ENCODE measurements at regions not wholly inside any gene's neighbourhood (a gene's known extent, or its start where the extent isn't known, plus 50 kb on each side); places are given as distances from the start of the nearest gene placed in this dataset.

DNA sequence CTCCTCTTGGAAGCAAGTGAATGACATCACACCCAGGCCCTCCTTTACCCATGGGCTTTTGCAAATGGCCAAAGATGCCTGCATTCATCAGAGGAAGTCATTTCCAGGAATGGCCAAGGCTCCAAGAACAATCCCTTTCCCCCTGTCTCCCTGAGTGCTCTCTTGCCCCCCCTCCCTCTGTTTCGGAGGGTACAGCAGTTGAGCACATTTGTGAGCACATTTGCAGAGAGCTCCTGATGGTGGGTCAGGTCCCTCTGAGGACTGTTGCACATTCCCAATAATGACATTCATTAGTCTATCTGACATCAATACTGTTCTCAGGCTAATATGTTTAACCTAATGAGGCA, 113.4 kb downstream of the MATN1 start:
- Histone ChIP-seq H3K4me3 (ENCODE audit: low read depth, low read length) (no peak overlapping the region), H3K4me1 (ENCODE audit: control insufficient read depth, insufficient read depth, low read length, unreplicated experiment) (no peaks in the 10 kb centered on the region), H3K79me2 (ENCODE audit: control insufficient read depth, insufficient read depth, low read length, unreplicated experiment) (no peaks in the 10 kb centered on the region), H2AFZ (ENCODE audit: low read length, unreplicated experiment) (no peak overlapping the region), H3K27me3 (ENCODE audit: insufficient read depth, low read length) (peaks cover 10% of the 10 kb centered on the region; the same call in 1 of the 2 replicates), H3K36me3 (ENCODE audit: insufficient read depth, low read length) (no peaks in the 10 kb centered on the region), H3K27ac (ENCODE audit: low read depth, low read length) (no peak overlapping the region)

DNA sequence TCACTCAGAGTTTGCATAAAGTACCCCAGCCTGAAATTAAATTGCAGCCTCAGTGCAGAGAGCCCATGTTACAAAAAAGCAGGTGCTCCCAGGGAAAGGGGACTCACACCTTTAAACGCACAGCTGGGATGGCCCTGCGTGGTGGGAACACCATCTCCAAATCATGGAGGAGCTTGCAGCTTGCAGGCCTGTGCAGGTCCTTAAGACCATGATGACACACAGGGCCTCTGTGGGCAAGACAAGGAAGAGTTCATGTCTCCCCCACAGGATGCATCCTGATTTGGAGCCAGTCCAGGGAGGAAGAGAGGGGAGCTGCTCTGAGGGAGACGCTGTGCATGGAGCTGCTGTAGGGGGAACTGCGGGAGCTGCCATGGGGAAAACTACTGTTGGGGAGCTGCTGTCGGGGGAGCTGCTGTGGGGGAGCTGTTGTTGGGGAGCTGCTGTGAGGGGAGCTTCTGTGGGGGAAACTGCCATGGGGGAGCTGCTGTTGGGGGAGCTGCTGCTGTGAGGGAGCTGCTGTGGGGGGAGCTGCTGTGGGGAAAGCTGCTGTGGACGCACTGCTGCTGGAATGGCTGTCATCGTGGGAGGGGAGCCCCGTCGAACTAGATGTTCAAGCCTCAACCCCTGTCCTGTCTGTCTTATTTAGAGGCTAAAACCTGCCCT, 113.9 kb downstream of the MATN1 start:
- Histone ChIP-seq H3K4me1 (ENCODE audit: control insufficient read depth, insufficient read depth, low read length, unreplicated experiment) (no peaks in the 10 kb centered on the region), H3K4me3 (ENCODE audit: low read depth, low read length) (no peak overlapping the region), H3K79me2 (ENCODE audit: control insufficient read depth, insufficient read depth, low read length, unreplicated experiment) (no peaks in the 10 kb centered on the region), H3K27ac (ENCODE audit: low read depth, low read length) (no peak overlapping the region), H3K36me3 (ENCODE audit: insufficient read depth, low read length) (no peaks in the 10 kb centered on the region), H2AFZ (ENCODE audit: low read length, unreplicated experiment) (no peak overlapping the region), H3K27me3 (ENCODE audit: insufficient read depth, low read length) (peaks cover 10% of the 10 kb centered on the region; the same call in 1 of the 2 replicates)

GRCh38 chr1:30607723-30608122, 115.7 kb downstream of the MATN1 start:
- Histone ChIP-seq H3K4me1 (ENCODE audit: control insufficient read depth, insufficient read depth, low read length, unreplicated experiment) (no peaks in the 10 kb centered on the region), H3K27me3 (ENCODE audit: insufficient read depth, low read length) (peaks cover 10% of the 10 kb centered on the region; the same call in 1 of the 2 replicates), H3K36me3 (ENCODE audit: insufficient read depth, low read length) (no peaks in the 10 kb centered on the region), H2AFZ (ENCODE audit: low read length, unreplicated experiment) (no peak overlapping the region), H3K27ac (ENCODE audit: low read depth, low read length) (no peak overlapping the region), H3K79me2 (ENCODE audit: control insufficient read depth, insufficient read depth, low read length, unreplicated experiment) (no peaks in the 10 kb centered on the region), H3K4me3 (ENCODE audit: low read depth, low read length) (no peak overlapping the region)

DNA sequence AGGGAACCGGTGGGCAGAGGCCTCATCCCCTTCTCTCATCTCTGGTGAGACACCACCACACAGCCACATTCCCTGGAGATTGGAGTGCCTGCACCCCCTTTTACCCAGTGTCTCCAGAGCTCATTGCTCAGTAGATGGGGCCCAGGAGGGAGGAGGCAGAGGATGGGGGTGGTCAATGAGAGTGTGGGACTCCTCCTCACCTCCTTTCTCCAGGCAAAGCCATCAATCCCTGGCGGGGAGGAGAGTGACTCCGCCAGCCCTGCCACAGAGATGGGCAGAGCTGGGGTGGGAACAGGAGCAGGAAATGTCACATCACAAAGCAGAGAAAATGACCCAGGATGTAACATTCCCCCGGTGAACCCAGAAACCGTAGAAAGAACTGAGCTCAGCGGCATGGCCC, 117.2 kb downstream of the MATN1 start:
- Histone ChIP-seq H3K4me1 (ENCODE audit: control insufficient read depth, insufficient read depth, low read length, unreplicated experiment) (no peaks in the 10 kb centered on the region), H2AFZ (ENCODE audit: low read length, unreplicated experiment) (no peak overlapping the region), H3K79me2 (ENCODE audit: control insufficient read depth, insufficient read depth, low read length, unreplicated experiment) (no peaks in the 10 kb centered on the region), H3K27ac (ENCODE audit: low read depth, low read length) (no peak overlapping the region), H3K27me3 (ENCODE audit: insufficient read depth, low read length) (peaks cover 13% of the 10 kb centered on the region; the same call in 1 of the 2 replicates), H3K4me3 (ENCODE audit: low read depth, low read length) (no peak overlapping the region), H3K36me3 (ENCODE audit: insufficient read depth, low read length) (no peaks in the 10 kb centered on the region)

GRCh38 chr1:30605441-30605920, 117.9 kb downstream of the MATN1 start:
- H3K79me2 ChIP-seq (ENCODE audit: control insufficient read depth, insufficient read depth, low read length, unreplicated experiment), result no peaks in the 10 kb centered on the region
- no peaks in the 10 kb centered on the region for H3K4me1 ChIP-seq (ENCODE audit: control insufficient read depth, insufficient read depth, low read length, unreplicated experiment)
- peaks cover 13% of the 10 kb centered on the region; the same call in 1 of the 2 replicates for H3K27me3 ChIP-seq (ENCODE audit: insufficient read depth, low read length)

GRCh38 chr1:30604801-30605440, 118.5 kb downstream of the MATN1 start:
- peaks cover 11% of the 10 kb centered on the region; the same call in 1 of the 2 replicates for H3K27me3 ChIP-seq (ENCODE audit: insufficient read depth, low read length)
- no peaks in the 10 kb centered on the region for H3K4me1 ChIP-seq (ENCODE audit: control insufficient read depth, insufficient read depth, low read length, unreplicated experiment)
- H2AFZ ChIP-seq (ENCODE audit: low read length, unreplicated experiment), result no peak overlapping the region
- H3K4me3 ChIP-seq (ENCODE audit: low read depth, low read length), result no peak overlapping the region
- no peaks in the 10 kb centered on the region for H3K79me2 ChIP-seq (ENCODE audit: control insufficient read depth, insufficient read depth, low read length, unreplicated experiment)
- H3K36me3 ChIP-seq (ENCODE audit: insufficient read depth, low read length), result no peaks in the 10 kb centered on the region
- no peak overlapping the region for H3K27ac ChIP-seq (ENCODE audit: low read depth, low read length)

More at GRCh38 chr1:30605441-30605920, 117.9 kb downstream of the MATN1 start:
- H3K4me3 ChIP-seq (ENCODE audit: low read depth, low read length), result no peak overlapping the region
- H2AFZ ChIP-seq (ENCODE audit: low read length, unreplicated experiment), result no peak overlapping the region
- no peak overlapping the region for H3K27ac ChIP-seq (ENCODE audit: low read depth, low read length)
- no peaks in the 10 kb centered on the region for H3K36me3 ChIP-seq (ENCODE audit: insufficient read depth, low read length)

DNA sequence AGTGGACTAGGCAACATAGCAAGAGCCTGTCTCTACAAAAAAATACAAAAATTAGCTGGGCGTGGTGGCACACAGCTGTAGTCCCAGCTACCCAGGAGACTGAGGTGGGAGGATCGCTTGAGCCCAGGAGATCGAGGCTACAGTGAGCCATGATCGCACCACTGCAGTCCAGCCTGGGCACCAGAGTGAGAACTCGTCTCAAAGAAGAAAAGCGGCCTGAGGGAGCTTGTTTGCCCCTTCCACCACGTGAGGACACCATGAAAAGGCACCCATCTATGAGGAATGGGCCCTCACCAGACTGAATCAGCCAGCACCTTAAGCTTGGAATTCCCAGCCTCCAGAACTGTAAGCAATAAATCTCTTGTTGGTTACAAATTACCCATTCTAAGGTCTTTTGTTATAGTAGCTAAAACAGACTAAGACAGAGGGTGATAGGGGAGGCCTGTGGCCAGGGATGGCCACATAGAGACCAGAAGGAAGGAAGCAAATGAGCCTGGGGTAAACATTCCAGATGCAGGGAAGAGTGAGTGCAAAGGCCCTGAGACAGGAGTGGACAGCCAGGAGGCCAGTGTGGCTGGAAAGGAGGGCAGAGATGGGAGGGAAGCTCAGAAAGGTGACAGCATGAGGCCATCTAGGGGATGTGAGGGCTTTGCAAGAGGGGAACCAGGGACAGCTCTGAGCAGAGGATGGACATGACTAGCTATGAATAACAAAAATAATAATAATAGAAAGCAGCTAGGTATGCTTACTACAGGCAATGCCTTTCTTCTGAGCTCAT, 120.1 kb downstream of the MATN1 start:
- H3K27me3 ChIP-seq (ENCODE audit: insufficient read depth, low read length), result peaks cover 9% of the 10 kb centered on the region; the same call in 1 of the 2 replicates
- no peak overlapping the region for H2AFZ ChIP-seq (ENCODE audit: low read length, unreplicated experiment)
- no peaks in the 10 kb centered on the region for H3K79me2 ChIP-seq (ENCODE audit: control insufficient read depth, insufficient read depth, low read length, unreplicated experiment)
- no peak overlapping the region for H3K27ac ChIP-seq (ENCODE audit: low read depth, low read length)
- H3K36me3 ChIP-seq (ENCODE audit: insufficient read depth, low read length), result no peaks in the 10 kb centered on the region
- no peak overlapping the region for H3K4me3 ChIP-seq (ENCODE audit: low read depth, low read length)
- no peaks in the 10 kb centered on the region for H3K4me1 ChIP-seq (ENCODE audit: control insufficient read depth, insufficient read depth, low read length, unreplicated experiment)

GRCh38 chr1:30601316-30602085, 121.9 kb downstream of the MATN1 start:
- no peaks in the 10 kb centered on the region for H3K36me3 ChIP-seq (ENCODE audit: insufficient read depth, low read length)
- H3K27ac ChIP-seq (ENCODE audit: low read depth, low read length), result no peak overlapping the region
- no peaks in the 10 kb centered on the region for H3K79me2 ChIP-seq (ENCODE audit: control insufficient read depth, insufficient read depth, low read length, unreplicated experiment)
- H3K4me1 ChIP-seq (ENCODE audit: control insufficient read depth, insufficient read depth, low read length, unreplicated experiment), result no peaks in the 10 kb centered on the region
- peaks cover 15% of the 10 kb centered on the region for H3K27me3 ChIP-seq (ENCODE audit: insufficient read depth, low read length)
- H2AFZ ChIP-seq (ENCODE audit: low read length, unreplicated experiment), result no peak overlapping the region
- no peak overlapping the region for H3K4me3 ChIP-seq (ENCODE audit: low read depth, low read length)

- no peak overlapping the region for H3K4me3 ChIP-seq (ENCODE audit: low read depth, low read length)
- peaks cover 18% of the 10 kb centered on the region for H3K27me3 ChIP-seq (ENCODE audit: insufficient read depth, low read length)
- H3K36me3 ChIP-seq (ENCODE audit: insufficient read depth, low read length), result no peaks in the 10 kb centered on the region
- no peaks in the 10 kb centered on the region for H3K4me1 ChIP-seq (ENCODE audit: control insufficient read depth, insufficient read depth, low read length, unreplicated experiment)
- no peak overlapping the region for H3K27ac ChIP-seq (ENCODE audit: low read depth, low read length)
- no peak overlapping the region for H2AFZ ChIP-seq (ENCODE audit: low read length, unreplicated experiment)
- no peaks in the 10 kb centered on the region for H3K79me2 ChIP-seq (ENCODE audit: control insufficient read depth, insufficient read depth, low read length, unreplicated experiment)
Measured at GRCh38 chr1:30600706-30601105, 122.7 kb downstream of the MATN1 start.

DNA sequence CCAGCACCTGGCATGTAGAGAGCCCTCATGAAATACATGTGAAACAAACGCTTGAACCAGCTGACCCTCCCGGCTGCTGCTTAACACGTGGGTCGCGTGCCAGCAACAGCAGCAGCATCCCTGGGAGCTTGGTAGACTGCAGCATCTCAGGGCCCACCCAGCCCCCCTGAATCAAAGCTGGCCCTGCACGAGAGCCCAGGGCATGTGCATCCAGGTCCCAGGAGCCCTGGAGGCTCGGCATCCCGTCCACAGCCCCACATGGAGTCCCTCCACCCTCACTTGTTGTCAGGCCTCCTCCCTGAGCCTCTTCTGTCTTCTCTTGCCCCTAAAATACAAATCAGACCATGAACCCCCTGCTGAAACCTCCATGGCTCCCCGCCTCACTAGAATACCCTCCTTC, 123.1 kb downstream of the MATN1 start:
- H3K27ac ChIP-seq (ENCODE audit: low read depth, low read length), result no peak overlapping the region
- no peaks in the 10 kb centered on the region for H3K36me3 ChIP-seq (ENCODE audit: insufficient read depth, low read length)
- no peak overlapping the region for H3K4me3 ChIP-seq (ENCODE audit: low read depth, low read length)
- no peak overlapping the region for H2AFZ ChIP-seq (ENCODE audit: low read length, unreplicated experiment)
- peaks cover 23% of the 10 kb centered on the region for H3K27me3 ChIP-seq (ENCODE audit: insufficient read depth, low read length)
- no peaks in the 10 kb centered on the region for H3K79me2 ChIP-seq (ENCODE audit: control insufficient read depth, insufficient read depth, low read length, unreplicated experiment)
- no peaks in the 10 kb centered on the region for H3K4me1 ChIP-seq (ENCODE audit: control insufficient read depth, insufficient read depth, low read length, unreplicated experiment)

All from ACC112 (cell line).